IgD-negative memory B cell (primary cell): ENCODE measurements at regions not wholly inside any gene's neighbourhood (a gene's known extent, or its start where the extent isn't known, plus 50 kb on each side); places are given as distances from the start of the nearest gene placed in this dataset.

Experiments
- H3K27ac Mint-ChIP-seq, 3 donors: one replicate each; pipeline ENCODE4 v1.8.0; 2020 to 2022; ENCODE audit warnings: mild to moderate bottlenecking in 3 of 3, mixed read lengths in 3 of 3, moderate library complexity in 1 of 3
- H3K27me3 Mint-ChIP-seq: one replicate; pipeline ENCODE4 v1.8.0; 2021; ENCODE audit warnings: mixed read lengths
- H3K36me3 Mint-ChIP-seq: one replicate; pipeline ENCODE4 v1.8.0; 2020; ENCODE audit warnings: mild to moderate bottlenecking, mixed read lengths
- H3K4me1 Mint-ChIP-seq, 3 donors: one replicate each; pipeline ENCODE4 v1.8.0; 2020 to 2022; ENCODE audit warnings: mixed read lengths in 3 of 3, mild to moderate bottlenecking in 1 of 3
- H3K4me3 Mint-ChIP-seq, 4 donors: one replicate each; pipeline ENCODE4 v1.8.0; 2020 to 2022; ENCODE audit warnings: mild to moderate bottlenecking in 4 of 4, mixed read lengths in 4 of 4, moderate library complexity in 3 of 4
- H3K9me3 Mint-ChIP-seq, 3 donors: one replicate each; pipeline ENCODE4 v1.8.0; 2020 to 2021; ENCODE audit warnings: mixed read lengths in 3 of 3, mild to moderate bottlenecking in 1 of 3

GRCh38 chr10:4470231-4470835 lies 355.7 kb upstream of the AKR1E2 start:
- no peak overlapping the region for H3K4me3 Mint-ChIP-seq

GRCh38 chr10:4467481-4467880 lies 358.5 kb upstream of the AKR1E2 start:
- no peaks in the 10 kb centered on the region for H3K4me1 Mint-ChIP-seq
- H3K36me3 Mint-ChIP-seq = peaks cover 2% of the 10 kb centered on the region
- peaks cover 0 to 4% (median 0%) of the 10 kb centered on the region in 3 donors for H3K9me3 Mint-ChIP-seq
- H3K27me3 Mint-ChIP-seq = peaks cover 3% of the 10 kb centered on the region
- H3K27ac Mint-ChIP-seq = no peak overlapping the region
- no peak overlapping the region for H3K4me3 Mint-ChIP-seq

More at GRCh38 chr10:4470231-4470835, 355.7 kb upstream of the AKR1E2 start:
- Mint-ChIP-seq H3K36me3 (peaks cover 2% of the 10 kb centered on the region), H3K27ac (no peak overlapping the region), H3K27me3 (peaks cover 13% of the 10 kb centered on the region), H3K4me1 (no peaks in the 10 kb centered on the region), H3K9me3 (peaks cover 0 to 2% (median 0%) of the 10 kb centered on the region in 3 donors)

- H3K4me1 Mint-ChIP-seq = peaks cover 0 to 4% (median 0%) of the 10 kb centered on the region in 3 donors
- H3K9me3 Mint-ChIP-seq = peaks cover 0 to 2% (median 0%) of the 10 kb centered on the region in 3 donors
- H3K27me3 Mint-ChIP-seq = peaks cover 3% of the 10 kb centered on the region
- H3K36me3 Mint-ChIP-seq = no peaks in the 10 kb centered on the region
- H3K27ac Mint-ChIP-seq = no peak overlapping the region
- no peak overlapping the region for H3K4me3 Mint-ChIP-seq
Measured at GRCh38 chr10:4460267-4460666, 365.7 kb upstream of the AKR1E2 start.

- Mint-ChIP-seq H3K9me3 (peaks cover 0 to 2% (median 0%) of the 10 kb centered on the region in 3 donors), H3K27me3 (peaks cover 3% of the 10 kb centered on the region), H3K27ac (no peak overlapping the region), H3K4me1 (peaks cover 0 to 4% (median 0%) of the 10 kb centered on the region in 3 donors), H3K36me3 (no peaks in the 10 kb centered on the region), H3K4me3 (no peak overlapping the region)
Measured at GRCh38 chr10:4459531-4459930, 366.5 kb upstream of the AKR1E2 start.

GRCh38 chr10:4457597-4457996 lies 368.4 kb upstream of the AKR1E2 start:
- no peaks in the 10 kb centered on the region for H3K36me3 Mint-ChIP-seq
- H3K4me3 Mint-ChIP-seq = no peak overlapping the region
- H3K4me1 Mint-ChIP-seq = peaks cover 0 to 4% (median 0%) of the 10 kb centered on the region in 3 donors
- peaks cover 2% of the 10 kb centered on the region for H3K27me3 Mint-ChIP-seq
- H3K9me3 Mint-ChIP-seq = no peaks in the 10 kb centered on the region
- no peak overlapping the region for H3K27ac Mint-ChIP-seq

GRCh38 chr10:4456776-4457175 lies 369.2 kb upstream of the AKR1E2 start:
- H3K4me1 Mint-ChIP-seq = peaks cover 0 to 4% (median 0%) of the 10 kb centered on the region in 3 donors
- H3K27ac Mint-ChIP-seq = no peak overlapping the region
- H3K36me3 Mint-ChIP-seq = no peaks in the 10 kb centered on the region
- H3K4me3 Mint-ChIP-seq = no peak overlapping the region
- H3K9me3 Mint-ChIP-seq = peaks cover 0 to 2% (median 0%) of the 10 kb centered on the region in 3 donors
- peaks cover 2% of the 10 kb centered on the region for H3K27me3 Mint-ChIP-seq

- Mint-ChIP-seq H3K4me3 (no peak overlapping the region), H3K27me3 (peaks cover 2% of the 10 kb centered on the region), H3K27ac (no peak overlapping the region), H3K36me3 (no peaks in the 10 kb centered on the region), H3K9me3 (peaks cover 0 to 2% (median 0%) of the 10 kb centered on the region in 3 donors), H3K4me1 (peaks cover 0 to 4% (median 0%) of the 10 kb centered on the region in 3 donors)
Measured at GRCh38 chr10:4456279-4456678, 369.7 kb upstream of the AKR1E2 start.

GRCh38 chr10:4453950-4454349 lies 372.1 kb upstream of the AKR1E2 start:
- H3K4me3 Mint-ChIP-seq = no peak overlapping the region
- peaks cover 3% of the 10 kb centered on the region for H3K27me3 Mint-ChIP-seq
- H3K27ac Mint-ChIP-seq = no peak overlapping the region
- no peaks in the 10 kb centered on the region for H3K36me3 Mint-ChIP-seq
- peaks cover 0 to 4% (median 2%) of the 10 kb centered on the region in 3 donors for H3K4me1 Mint-ChIP-seq
- H3K9me3 Mint-ChIP-seq = peaks cover 0 to 2% (median 0%) of the 10 kb centered on the region in 3 donors

- Mint-ChIP-seq H3K36me3 (no peaks in the 10 kb centered on the region), H3K9me3 (peaks cover 0 to 2% (median 0%) of the 10 kb centered on the region in 3 donors), H3K27me3 (peaks cover 4% of the 10 kb centered on the region), H3K4me3 (no peak overlapping the region), H3K27ac (no peak overlapping the region), H3K4me1 (peaks cover 0 to 4% (median 2%) of the 10 kb centered on the region in 3 donors)
Measured at GRCh38 chr10:4453276-4453675, 372.7 kb upstream of the AKR1E2 start.

GRCh38 chr10:4450981-4451908 lies 374.8 kb upstream of the AKR1E2 start:
- Mint-ChIP-seq H3K27ac (no peak overlapping the region), H3K36me3 (no peaks in the 10 kb centered on the region), H3K4me3 (no peak overlapping the region), H3K4me1 (peaks cover 0 to 4% (median 2%) of the 10 kb centered on the region in 3 donors), H3K9me3 (peaks cover 0 to 2% (median 0%) of the 10 kb centered on the region in 3 donors), H3K27me3 (peaks cover 4% of the 10 kb centered on the region)

- Mint-ChIP-seq H3K27me3 (peaks cover 4% of the 10 kb centered on the region), H3K9me3 (peaks cover 0 to 2% (median under 1%) of the 10 kb centered on the region in 3 donors), H3K36me3 (no peaks in the 10 kb centered on the region), H3K4me1 (peaks cover 0 to 4% (median 0%) of the 10 kb centered on the region in 3 donors), H3K4me3 (no peak overlapping the region), H3K27ac (no peak overlapping the region)
Measured at GRCh38 chr10:4450169-4450568, 375.8 kb upstream of the AKR1E2 start.

GRCh38 chr10:4448030-4448429 lies 378.0 kb upstream of the AKR1E2 start:
- Mint-ChIP-seq H3K36me3 (no peaks in the 10 kb centered on the region), H3K27me3 (peaks cover 6% of the 10 kb centered on the region), H3K27ac (no peak overlapping the region), H3K9me3 (peaks cover 3 to 11% (median 11%) of the 10 kb centered on the region in 3 donors), H3K4me1 (peaks cover 0 to 4% (median 0%) of the 10 kb centered on the region in 3 donors), H3K4me3 (no peak overlapping the region)

GRCh38 chr10:4443419-4443818 lies 382.6 kb upstream of the AKR1E2 start:
- Mint-ChIP-seq H3K36me3 (no peaks in the 10 kb centered on the region), H3K4me1 (no peaks in the 10 kb centered on the region), H3K4me3 (no peak overlapping the region), H3K27me3 (peaks cover 6% of the 10 kb centered on the region), H3K27ac (no peak overlapping the region), H3K9me3 (peaks cover 9 to 20% (median 17%) of the 10 kb centered on the region in 3 donors)

- no peaks in the 10 kb centered on the region for H3K36me3 Mint-ChIP-seq
- H3K27ac Mint-ChIP-seq = no peak overlapping the region
- peaks cover 5% of the 10 kb centered on the region for H3K27me3 Mint-ChIP-seq
- H3K9me3 Mint-ChIP-seq = peaks cover 9 to 20% (median 17%) of the 10 kb centered on the region in 3 donors
- H3K4me1 Mint-ChIP-seq = no peaks in the 10 kb centered on the region
- H3K4me3 Mint-ChIP-seq = no peak overlapping the region
Measured at GRCh38 chr10:4442296-4442695, 383.7 kb upstream of the AKR1E2 start.

- no peak overlapping the region for H3K27ac Mint-ChIP-seq
- no peaks in the 10 kb centered on the region for H3K36me3 Mint-ChIP-seq
- H3K4me1 Mint-ChIP-seq = no peaks in the 10 kb centered on the region
- no peak overlapping the region for H3K4me3 Mint-ChIP-seq
- peaks cover 9 to 20% (median 17%) of the 10 kb centered on the region in 3 donors for H3K9me3 Mint-ChIP-seq
- peaks cover 5% of the 10 kb centered on the region for H3K27me3 Mint-ChIP-seq
Measured at GRCh38 chr10:4440260-4440659, 385.7 kb upstream of the AKR1E2 start.
